Endodermal cell (in vitro differentiated cells): ENCODE measurements at regions not wholly inside any gene's neighbourhood (a gene's known extent, or its start where the extent isn't known, plus 50 kb on each side); places are given as distances from the start of the nearest gene placed in this dataset.

Source experiments
- DNase-seq: peaks from one replicate; pipeline ENCODE4 v3.0.0-alpha.2; 2017
- H3K27ac ChIP-seq: 2 replicates; pipeline ENCODE4 v1.5.1; 2013; ENCODE audit warnings: mild to moderate bottlenecking, low read depth, low read length, moderate library complexity
- H3K27me3 ChIP-seq: 2 replicates; pipeline ENCODE4 v1.6.1; 2013; ENCODE audit warnings: mild to moderate bottlenecking, low read length, moderate library complexity; ENCODE audit not compliant: insufficient read depth, control insufficient read depth, poor library complexity, severe bottlenecking
- H3K36me3 ChIP-seq: 2 replicates; pipeline ENCODE4 v1.7.0; 2013; ENCODE audit warnings: mild to moderate bottlenecking, low read length, moderate library complexity; ENCODE audit not compliant: control insufficient read depth, insufficient read depth
- H3K4me1 ChIP-seq: one replicate; pipeline ENCODE4 v1.7.0; 2013; ENCODE audit warnings: low read length; ENCODE audit not compliant: control insufficient read depth, insufficient read depth
- H3K4me3 ChIP-seq: 2 replicates; pipeline ENCODE4 v1.5.1; 2013; ENCODE audit warnings: mild to moderate bottlenecking, low read length, moderate library complexity
- H3K9ac ChIP-seq: 2 replicates; pipeline ENCODE4 v1.6.1; 2013; ENCODE audit warnings: mild to moderate bottlenecking, low read length, moderate library complexity; ENCODE audit not compliant: poor library complexity, severe bottlenecking; ENCODE audit errors: extremely low read depth
- H3K9me3 ChIP-seq: 2 replicates; pipeline ENCODE4 v1.6.1; 2013; ENCODE audit warnings: mild to moderate bottlenecking, low read length, moderate library complexity; ENCODE audit not compliant: control insufficient read depth
- H3K27ac Mint-ChIP-seq: 2 replicates; pipeline ENCODE4 v1.8.0; 2020; ENCODE audit warnings: mixed read lengths
- H3K27me3 Mint-ChIP-seq: 2 replicates; pipeline ENCODE4 v1.8.0; 2021; ENCODE audit warnings: mild to moderate bottlenecking, mixed read lengths; ENCODE audit not compliant: insufficient read depth
- H3K36me3 Mint-ChIP-seq: 2 replicates; pipeline ENCODE4 v1.8.0; 2020; ENCODE audit warnings: low read depth, mixed read lengths
- H3K4me1 Mint-ChIP-seq: 2 replicates; pipeline ENCODE4 v1.8.0; 2020; ENCODE audit warnings: mixed read lengths
- H3K4me3 Mint-ChIP-seq: 2 replicates; pipeline ENCODE4 v1.8.0; 2020; ENCODE audit warnings: mild to moderate bottlenecking, moderate library complexity, mixed read lengths
- H3K9me3 Mint-ChIP-seq: 2 replicates; pipeline ENCODE4 v1.8.0; 2020; ENCODE audit warnings: mild to moderate bottlenecking, mixed read lengths
- CTCF ChIP-seq: fragments of 200-600 bp; sonication (generic); conservative IDR thresholded peaks from 2 replicates; pipeline ENCODE4 v1.5.0; 2021; ENCODE audit warnings: antibody characterized with exemption, mild to moderate bottlenecking
- WGBS, 2 experiments: methylation state at CpG; one replicate each; pipeline versions ENCODE4 v1.1.5 to v1.1.7; 2013; ENCODE audit warnings: missing lambda C conversion rate in 2 of 2, mixed read lengths in 1 of 2; ENCODE audit not compliant: insufficient coverage in 1 of 2, insufficient read length in 1 of 2; 5-methylcytosine and 5-hydroxymethylcytosine counted together

- DNase-seq = no peak
- 87 to 90% methylated on average over 7 to 16 of the region's 17 CpGs for WGBS, 2 experiments
- TF ChIP-seq CTCF = no peak
- H3K36me3 ChIP-seq = no peaks in the 10 kb centered on the region
- no peak overlapping the region for H3K27ac ChIP-seq
- no peaks in the 10 kb centered on the region for H3K9me3 ChIP-seq
- H3K27ac Mint-ChIP-seq = no peak overlapping the region
- H3K27me3 Mint-ChIP-seq = no peaks in the 10 kb centered on the region
- no peaks in the 10 kb centered on the region for H3K36me3 Mint-ChIP-seq
- no peak overlapping the region for H3K4me3 Mint-ChIP-seq
- H3K9ac ChIP-seq = no peak overlapping the region
- no peaks in the 10 kb centered on the region for H3K27me3 ChIP-seq
- no peak overlapping the region for H3K4me3 ChIP-seq
- no peaks in the 10 kb centered on the region for H3K4me1 ChIP-seq
- H3K4me1 Mint-ChIP-seq = no peaks in the 10 kb centered on the region
- H3K9me3 Mint-ChIP-seq = no peaks in the 10 kb centered on the region
These were observed 299.9 kb upstream of the SALL3 start for GRCh38 chr18:78679613-78680260.

GRCh38 chr18:78681396-78681795 is 298.2 kb upstream of the SALL3 start:
- no peaks in the 10 kb centered on the region for H3K4me1 Mint-ChIP-seq
- no peaks in the 10 kb centered on the region for H3K9me3 Mint-ChIP-seq

GRCh38 chr18:78681934-78682333 is 297.7 kb upstream of the SALL3 start:
- H3K4me1 Mint-ChIP-seq = no peaks in the 10 kb centered on the region
- Histone ChIP-seq H3K4me3 (no peak overlapping the region), H3K9ac (no peak overlapping the region), H3K27me3 (no peaks in the 10 kb centered on the region), H3K27ac (no peak overlapping the region), H3K9me3 (no peaks in the 10 kb centered on the region), H3K4me1 (no peaks in the 10 kb centered on the region), H3K36me3 (no peaks in the 10 kb centered on the region)
- no peak for TF ChIP-seq CTCF
- H3K36me3 Mint-ChIP-seq = no peaks in the 10 kb centered on the region
- no peak overlapping the region for H3K27ac Mint-ChIP-seq
- H3K4me3 Mint-ChIP-seq = no peak overlapping the region
- no peaks in the 10 kb centered on the region for H3K27me3 Mint-ChIP-seq
- 94 to 98% methylated on average over 7 to 12 of the region's 12 CpGs for WGBS, 2 experiments
- no peak for DNase-seq
- H3K9me3 Mint-ChIP-seq = no peaks in the 10 kb centered on the region

More at GRCh38 chr18:78681396-78681795, 298.2 kb upstream of the SALL3 start:
- Mint-ChIP-seq H3K4me3 (no peak overlapping the region), H3K36me3 (no peaks in the 10 kb centered on the region), H3K27me3 (no peaks in the 10 kb centered on the region), H3K27ac (no peak overlapping the region)
- no peak for DNase-seq
- no peak overlapping the region for H3K9ac ChIP-seq
- WGBS, 2 experiments = 92 to 98% methylated on average over 10 to 12 of the region's 12 CpGs
- no peaks in the 10 kb centered on the region for H3K36me3 ChIP-seq
- no peaks in the 10 kb centered on the region for H3K27me3 ChIP-seq
- H3K27ac ChIP-seq = no peak overlapping the region
- no peaks in the 10 kb centered on the region for H3K9me3 ChIP-seq
- no peaks in the 10 kb centered on the region for H3K4me1 ChIP-seq
- TF ChIP-seq CTCF = no peak
- no peak overlapping the region for H3K4me3 ChIP-seq
